HG03469 (cell line): ENCODE measurements at regions not wholly inside any gene's neighbourhood (a gene's known extent, or its start where the extent isn't known, plus 50 kb on each side); places are given as distances from the start of the nearest gene placed in this dataset.
"Not testable (repeated sequence)": the region's sequence is repeated elsewhere in the genome, so short reads cannot be mapped to it uniquely, and the experiment has no call there.

Source experiments
- ATAC-seq: cut with Tn5 transposase; IDR thresholded peaks from one replicate; pipeline ENCODE4 v1.9.1; 2021; ENCODE audit warnings: mild to moderate bottlenecking, moderate library complexity, moderate number of reproducible peaks; ENCODE audit not compliant: unreplicated experiment

- peak; percentile 56 for ATAC-seq
Observed at GRCh38 chr4:84031401-84031800, 467.7 kb downstream of the NKX6-1 start.

DNA sequence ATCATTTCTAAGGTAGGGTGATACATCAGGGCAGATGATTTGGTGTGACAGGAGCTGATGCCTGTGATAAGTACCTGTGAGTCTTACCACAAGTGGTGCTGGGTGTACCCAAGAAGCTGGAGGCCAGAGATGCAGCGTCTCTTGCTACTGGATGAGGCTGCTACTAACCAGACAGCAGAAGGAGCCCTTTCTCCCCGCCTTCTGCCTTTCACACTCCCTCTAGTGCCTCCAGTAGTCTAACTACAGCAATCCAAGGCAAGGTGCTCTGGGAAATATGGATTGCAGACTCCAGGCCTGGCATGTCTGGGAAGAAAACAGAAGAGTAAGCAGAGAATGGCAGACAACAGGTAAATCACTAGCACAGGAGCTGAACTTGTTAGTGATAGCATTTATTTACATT lies 470.8 kb downstream of the NKX6-1 start:
- ATAC-seq, result no peak

DNA sequence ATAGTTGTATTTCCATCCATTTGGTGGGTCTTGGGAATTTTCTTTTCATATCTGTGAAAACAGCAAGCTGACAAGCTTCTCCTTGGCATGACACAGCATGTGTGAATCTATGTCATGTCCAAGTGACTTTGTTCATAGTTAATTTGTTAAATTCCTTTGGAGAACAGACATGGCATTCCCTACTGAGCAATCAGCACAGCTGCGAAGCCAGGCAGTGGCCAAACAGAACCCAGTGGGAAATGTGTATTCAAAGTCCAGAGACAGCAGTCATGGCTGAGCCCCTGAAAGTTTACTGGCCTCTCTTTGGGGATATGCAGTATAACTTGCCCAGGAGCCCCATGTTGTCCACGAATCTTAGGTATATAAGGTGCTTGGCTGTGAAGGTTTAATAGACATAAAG lies 474.7 kb downstream of the NKX6-1 start:
- no peak for ATAC-seq

DNA sequence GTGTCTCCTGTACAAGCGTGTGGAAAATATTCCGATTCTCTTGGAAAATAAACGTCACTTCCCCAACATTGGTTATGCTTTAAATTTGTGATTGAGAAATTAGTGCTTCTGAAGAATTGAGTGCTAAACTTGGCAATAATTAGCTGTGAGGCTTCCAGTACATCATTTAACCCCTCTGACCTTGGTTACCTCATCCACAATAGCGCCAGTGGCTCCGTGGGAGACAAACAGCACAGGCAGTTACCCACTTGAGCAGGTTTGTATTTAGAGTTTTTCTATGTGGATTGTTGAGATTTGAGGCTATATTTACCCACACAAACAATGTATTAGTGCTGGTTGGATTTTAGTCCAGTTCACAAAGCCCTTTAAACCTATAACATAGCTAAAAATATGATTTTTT lies 476.5 kb downstream of the NKX6-1 start:
- ATAC-seq, result no peak

DNA sequence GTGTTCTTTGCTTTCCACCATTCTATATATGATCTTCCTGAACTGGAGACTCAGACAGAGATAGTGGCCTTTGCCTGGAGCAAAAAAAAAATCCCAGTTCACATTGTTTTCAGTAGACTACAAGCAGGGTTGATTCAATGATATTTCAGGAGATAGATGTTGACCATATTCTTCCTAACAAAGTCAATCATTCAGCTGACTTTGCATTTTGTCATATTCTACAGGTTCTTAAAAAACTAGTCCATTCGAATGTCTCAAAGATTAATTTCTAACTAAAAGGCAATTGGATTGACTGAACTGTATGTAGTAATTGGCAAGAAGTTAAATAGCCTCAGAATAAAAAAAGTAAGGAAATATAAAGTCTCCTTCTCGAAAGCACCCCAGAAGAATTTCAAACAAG lies 479.5 kb downstream of the NKX6-1 start:
- no peak for ATAC-seq

GRCh38 chr4:84003046-84003445 lies 467.1 kb downstream of the GPAT3 start:
- no peak for ATAC-seq

GRCh38 chr4:84001876-84002569 lies 466.1 kb downstream of the GPAT3 start:
- no peak for ATAC-seq

- ATAC-seq, result no peak
Observed at GRCh38 chr4:83996254-83996653, 460.3 kb downstream of the GPAT3 start.

DNA sequence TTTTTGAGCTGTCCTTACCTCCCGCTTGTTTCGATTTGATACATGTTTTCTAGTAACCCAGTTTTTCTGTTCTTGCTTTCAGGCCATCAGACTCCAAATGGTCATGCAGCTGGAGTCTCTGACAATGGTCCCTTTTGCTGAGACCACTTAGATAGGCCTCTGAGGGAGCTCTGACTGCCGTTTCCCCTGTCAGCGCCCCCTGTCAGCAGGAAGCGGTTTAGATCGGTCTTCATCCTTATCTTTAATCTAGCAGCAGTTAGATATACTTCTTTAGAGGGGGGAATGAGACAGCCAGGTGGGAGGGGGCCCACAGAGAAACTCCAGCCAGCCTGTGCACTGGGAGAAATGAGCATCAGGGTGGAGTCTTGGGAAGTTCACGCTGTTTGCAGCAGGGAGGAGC lies 457.9 kb downstream of the GPAT3 start:
- no peak for ATAC-seq

DNA sequence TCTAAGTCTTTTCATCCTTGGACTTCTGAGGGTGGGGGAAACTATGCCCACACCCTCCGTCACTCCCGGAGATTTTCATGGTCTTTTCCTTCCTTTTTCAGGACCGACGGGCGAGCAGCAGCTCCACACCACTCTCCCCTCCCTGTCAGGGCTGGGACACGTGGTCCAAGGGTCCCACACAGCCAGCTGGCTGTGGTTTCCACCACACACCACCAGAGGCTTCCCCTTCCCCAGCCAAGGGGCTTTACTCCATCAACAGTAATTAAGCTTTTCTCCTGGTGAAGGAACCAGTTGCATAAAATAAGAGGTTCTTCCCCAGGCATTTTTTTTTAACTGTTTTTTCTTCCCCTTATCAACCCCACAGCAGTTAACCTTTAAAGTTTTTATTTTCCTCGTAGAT lies 453.9 kb downstream of the GPAT3 start:
- no peak for ATAC-seq

GRCh38 chr4:83981156-83981555 lies 445.2 kb downstream of the GPAT3 start:
- no peak for ATAC-seq

DNA sequence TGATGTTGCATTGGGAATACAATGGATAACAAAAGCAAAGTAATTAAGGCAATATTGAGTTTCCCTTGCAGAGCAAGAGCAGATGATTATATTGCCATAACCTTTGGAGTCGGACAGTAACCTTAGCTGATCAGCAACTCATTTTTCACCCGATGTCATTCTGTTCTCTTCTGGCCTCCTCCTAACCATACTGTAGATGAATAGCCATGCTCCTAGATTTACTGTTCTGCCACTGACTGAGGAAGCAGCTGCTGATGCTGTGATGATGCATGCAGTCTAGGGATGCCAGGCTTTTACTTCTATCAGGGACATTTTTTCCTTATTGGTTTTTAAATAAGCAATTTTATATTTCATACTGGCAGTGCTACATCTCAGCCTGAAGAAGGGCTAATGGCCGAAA lies 443.9 kb downstream of the GPAT3 start:
- no peak for ATAC-seq

DNA sequence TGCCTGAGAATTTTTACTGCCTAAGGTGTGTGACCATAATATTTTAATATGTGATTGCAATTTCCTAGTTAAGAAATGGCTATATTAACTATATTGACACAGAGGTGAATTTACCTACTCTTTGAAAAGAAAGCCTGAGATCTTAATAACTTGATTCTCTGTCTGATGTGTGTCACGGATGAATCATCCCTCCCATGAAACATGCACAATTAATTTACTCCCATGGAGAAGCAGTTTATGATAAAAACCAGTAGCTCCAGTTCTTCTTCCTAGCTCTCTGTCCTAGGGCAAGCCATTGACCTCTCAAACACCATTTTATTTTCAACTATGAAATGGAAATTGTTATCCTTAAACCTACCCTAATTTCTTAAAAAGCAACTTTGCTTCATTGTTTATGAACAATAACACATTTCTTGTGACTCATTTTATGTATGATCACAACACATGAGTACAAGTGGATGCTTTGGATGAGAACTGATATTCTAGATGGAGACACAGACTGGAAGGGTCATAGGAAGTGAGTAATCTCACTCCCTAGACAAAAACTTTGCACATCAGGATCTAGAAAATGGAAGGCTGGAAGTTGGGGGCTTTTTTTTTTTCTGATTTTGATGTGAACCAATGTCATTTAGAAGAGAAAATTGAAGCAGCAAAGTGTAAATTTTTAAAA lies 438.3 kb downstream of the GPAT3 start:
- no peak for ATAC-seq

GRCh38 chr4:83964996-83965541 lies 429.2 kb downstream of the GPAT3 start:
- no peak for ATAC-seq

DNA sequence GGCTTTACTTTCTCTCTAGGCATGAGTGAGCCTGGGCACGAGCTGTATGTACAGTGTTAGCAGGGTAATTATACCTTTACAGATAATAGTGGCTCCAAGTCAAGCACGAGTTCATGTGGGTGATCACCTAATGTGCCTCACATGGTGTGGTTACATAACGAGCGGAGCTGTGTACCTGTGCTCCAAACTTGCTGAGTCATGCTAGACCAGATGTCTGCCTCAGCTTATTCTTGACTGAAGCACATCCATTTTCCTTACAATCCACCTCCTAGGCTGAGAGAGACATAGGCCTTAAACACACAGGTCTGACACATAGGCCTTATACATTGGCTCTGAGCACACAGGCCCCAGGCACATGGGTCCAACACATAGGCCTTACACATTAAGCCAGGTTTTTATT lies 426.6 kb downstream of the GPAT3 start:
- ATAC-seq, result no peak

GRCh38 chr4:83961575-83961974 lies 425.7 kb downstream of the GPAT3 start:
- ATAC-seq, result no peak

- ATAC-seq, result no peak
Observed at GRCh38 chr4:83959160-83959559, 423.3 kb downstream of the GPAT3 start.

- ATAC-seq, result no peak
Observed at GRCh38 chr4:83947830-83948193, 411.9 kb downstream of the GPAT3 start.

- ATAC-seq, result no peak
Observed at GRCh38 chr4:83947125-83947829, 411.4 kb downstream of the GPAT3 start.

- ATAC-seq, result not testable (repeated sequence)
Observed at GRCh38 chr4:83943691-83944090, 407.8 kb downstream of the GPAT3 start.

GRCh38 chr4:83932750-83933391 lies 397.0 kb downstream of the GPAT3 start:
- ATAC-seq, result no peak
